ENCODE measurements at regions not wholly inside any gene's neighbourhood (a gene's known extent, or its start where the extent isn't known, plus 50 kb on each side); places are given as distances from the start of the nearest gene placed in this dataset.

- TF ChIP-seq CTCF (IDR thresholded peaks at IDR 0.05; ENCODE audit: low read depth, low read length) = no peak
- no peak for TF ChIP-seq POLR2A (IDR thresholded peaks at IDR 0.05; ENCODE audit: extremely low read depth, insufficient read length)
- TF ChIP-seq MYC (IDR thresholded peaks at IDR 0.05; ENCODE audit: low read depth, low read length) = no peak
Observed at GRCh38 chr14:42994051-42994736, 1387.5 kb downstream of the LRFN5 start.

All from NB4 (cell line).